Vagina (tissue), 2 donors: ENCODE measurements at regions not wholly inside any gene's neighbourhood (a gene's known extent, or its start where the extent isn't known, plus 50 kb on each side); places are given as distances from the start of the nearest gene placed in this dataset.

ENCODE experiments used
- CTCF ChIP-seq, 3 experiments: fragments of 450-650 bp in 2 of 3; fragments of 200-600 bp in 1 of 3; sonication (generic) in 1 of 3; IDR thresholded peaks; one replicate each; pipeline ENCODE4 v1.5.1; 2017 to 2019; ENCODE audit warnings: antibody characterized with exemption in 3 of 3, mild to moderate bottlenecking in 2 of 3, moderate library complexity in 2 of 3
- POLR2AphosphoS5 ChIP-seq, 2 donors: sonication (generic); formaldehyde crosslinking; IDR thresholded peaks; one replicate each; pipeline ENCODE4 v1.9.0; 2017; ENCODE audit warnings: antibody characterized with exemption in 2 of 2, mild to moderate bottlenecking in 2 of 2, low read depth in 1 of 2; ENCODE audit not compliant: insufficient read depth in 1 of 2

DNA sequence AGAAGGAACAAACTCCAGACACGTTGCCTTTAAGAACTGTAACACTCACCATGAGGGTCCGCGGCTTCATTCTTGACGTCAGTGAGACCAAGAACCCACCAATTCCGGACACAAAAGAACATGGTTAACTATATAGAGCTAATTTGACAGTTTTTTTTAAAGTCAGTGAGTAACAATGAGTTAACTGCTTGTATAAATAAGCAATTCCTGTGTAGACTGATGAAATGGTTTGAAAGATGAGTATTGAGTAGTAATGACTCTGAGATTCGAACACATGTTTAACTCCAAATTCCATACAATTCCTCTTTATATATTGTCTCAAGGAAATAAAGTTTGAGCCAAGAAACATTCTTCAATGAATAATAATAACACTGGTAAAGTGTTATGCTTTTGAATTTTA is 478.0 kb downstream of the MMUT start:
- TF ChIP-seq POLR2AphosphoS5 (IDR thresholded peaks at IDR 0.05; ENCODE audit: insufficient read depth in 1 of 2, low read depth in 1 of 2) (no peak), CTCF (IDR thresholded peaks at IDR 0.05) (no peak)
